Spleen (tissue), 7 donors: ENCODE measurements at regions not wholly inside any gene's neighbourhood (a gene's known extent, or its start where the extent isn't known, plus 50 kb on each side); places are given as distances from the start of the nearest gene placed in this dataset.

Experiments used
- CTCF ChIP-seq, 11 experiments: fragments of 200-600 bp in 7 of 11; fragments of 450-650 bp in 4 of 11; sonication (generic) in 4 of 11; IDR thresholded peaks in 8 of 11; conservative IDR thresholded peaks in 3 of 11; 1 replicate in 7 of 11; 2 replicates in 4 of 11; pipeline versions ENCODE4 v1.4.0 to v1.8.0; 2016 to 2021; ENCODE audit warnings: antibody characterized with exemption in 11 of 11, inconsistent platforms in 4 of 11, mild to moderate bottlenecking in 1 of 11
- POLR2A ChIP-seq, 3 donors: fragments of 450-650 bp; IDR thresholded peaks; one replicate each; pipeline ENCODE4 v1.5.1; 2017; ENCODE audit warnings: antibody characterized with exemption in 3 of 3, mild to moderate bottlenecking in 1 of 3
- POLR2AphosphoS5 ChIP-seq, 3 donors: sonication (generic); formaldehyde crosslinking; IDR thresholded peaks; one replicate each; pipeline ENCODE4 v1.5.1; 2017; ENCODE audit warnings: antibody characterized with exemption in 3 of 3
- donor health status: DM: no; HTN: no; CAD: no; lungs with moderate emphysema.
- donor health status: DM: no; HTN: no; CAD: no.
- donor health status: DM: no; HTN: no; CAD: no.

DNA sequence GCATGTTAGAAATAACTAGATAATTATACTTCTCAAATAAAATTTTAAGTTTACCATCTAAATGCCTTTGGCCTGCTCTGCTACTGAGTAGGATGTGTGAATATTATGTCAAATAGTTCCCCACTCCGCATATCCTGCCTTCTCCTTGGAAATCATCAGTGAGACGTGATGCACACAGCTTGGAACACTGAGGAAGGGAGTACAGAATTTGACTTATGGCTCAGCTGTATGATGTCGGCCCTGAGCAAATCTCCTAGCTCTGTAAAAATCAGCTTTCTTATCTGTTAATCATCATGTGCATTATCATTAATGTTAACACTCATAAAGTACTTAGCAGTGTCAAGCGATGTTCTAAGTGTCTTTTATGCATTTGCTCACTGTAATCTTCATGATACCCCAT is 241.0 kb upstream of the ANKRD50 start:
- TF ChIP-seq CTCF (IDR thresholded peaks at IDR 0.05 in 8 of 11, conservative IDR thresholded peaks at IDR 0.05 in 3 of 11): no peak
- TF ChIP-seq POLR2A (IDR thresholded peaks at IDR 0.05): no peak
- TF ChIP-seq POLR2AphosphoS5 (IDR thresholded peaks at IDR 0.05): no peak
